ENCODE measurements at regions not wholly inside any gene's neighbourhood (a gene's known extent, or its start where the extent isn't known, plus 50 kb on each side); places are given as distances from the start of the nearest gene placed in this dataset.

DNA sequence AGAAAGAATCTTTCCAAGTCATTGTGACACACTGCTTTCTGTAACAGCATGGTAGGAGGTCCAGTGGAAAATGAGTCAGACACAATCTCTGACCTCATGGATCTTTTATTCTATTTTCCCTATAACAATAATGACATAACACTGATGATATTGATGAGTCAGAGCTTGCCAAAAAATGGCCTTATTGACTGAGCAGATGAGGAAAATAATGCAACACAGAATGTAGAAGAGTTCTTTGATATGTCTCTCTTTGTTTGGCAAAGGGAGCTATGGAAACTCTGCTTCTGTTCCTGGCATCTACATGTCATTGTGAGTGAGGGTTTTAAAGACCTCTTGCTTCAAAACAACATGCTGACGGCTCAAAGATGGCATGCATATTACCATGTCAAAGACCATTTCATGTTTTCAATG is 443.1 kb upstream of the ZNF608 start:
- Histone ChIP-seq H3K9me3 (ENCODE audit: insufficient read depth, low read length) (no peaks in the 10 kb centered on the region), H3K36me3 (ENCODE audit: insufficient read depth, insufficient read length, low read length) (no peaks in the 10 kb centered on the region), H3K9ac (ENCODE audit: insufficient read length, low read depth) (no peak overlapping the region), H3K4me1 (ENCODE audit: insufficient read depth, insufficient read length) (no peaks in the 10 kb centered on the region), H3K27me3 (ENCODE audit: insufficient read depth, insufficient read length) (no peaks in the 10 kb centered on the region), H3K4me3 (ENCODE audit: insufficient read length, low read depth) (no peak overlapping the region)
- TF ChIP-seq ZNF274 (IDR thresholded peaks at IDR 0.05; ENCODE audit: low read depth, low read length) (no peak), YY1 (IDR thresholded peaks at IDR 0.05; ENCODE audit: insufficient read depth, insufficient read length) (no peak), SUZ12 (IDR thresholded peaks at IDR 0.05; ENCODE audit: extremely low read depth, insufficient read depth, insufficient read length) (no peak)
- DNase-seq (ENCODE audit: low read depth, low spot score) = no peak

DNA sequence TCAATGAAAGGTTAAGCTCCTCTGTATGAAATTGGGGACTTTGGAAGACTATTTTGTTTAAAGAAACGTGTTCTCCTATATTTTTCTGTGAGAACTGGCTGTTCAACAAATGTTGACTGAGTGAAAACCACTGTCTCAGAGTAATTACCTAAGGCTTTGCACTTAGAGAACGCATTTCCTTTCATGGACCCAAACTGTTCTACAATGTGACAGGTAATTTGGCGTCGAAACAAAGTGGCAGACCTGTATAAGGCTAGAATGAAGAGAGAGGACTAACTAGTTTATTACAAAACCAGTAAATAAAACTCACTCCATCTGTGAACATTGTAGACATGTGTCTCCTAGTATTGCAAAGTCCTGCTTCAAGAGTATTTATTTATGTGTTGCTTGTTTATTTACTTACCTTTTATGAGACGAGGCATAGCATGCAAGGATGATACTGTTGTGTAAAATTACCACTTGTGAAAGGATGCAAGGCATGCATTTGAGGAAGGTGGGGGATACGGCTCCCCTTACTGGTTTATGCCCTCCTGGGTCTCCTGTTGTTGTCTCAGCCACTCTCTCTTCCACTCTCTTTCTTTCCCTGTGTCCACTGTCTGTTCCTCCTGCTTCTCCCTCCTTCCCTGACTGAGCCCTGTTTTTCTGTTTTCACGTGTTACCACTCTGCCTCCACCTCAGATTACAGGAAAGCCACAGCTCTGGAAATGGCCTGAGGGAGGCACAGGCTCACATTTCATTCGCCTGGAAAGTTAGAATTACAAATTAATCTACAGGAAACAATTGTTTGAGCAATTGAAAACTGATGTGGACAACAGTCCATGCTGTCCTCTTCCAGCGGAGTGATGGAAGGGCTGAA is 444.0 kb upstream of the ZNF608 start:
- no peak for DNase-seq (ENCODE audit: low read depth, low spot score)
- TF ChIP-seq ZNF274 (IDR thresholded peaks at IDR 0.05; ENCODE audit: low read depth, low read length) = no peak
- no peak for TF ChIP-seq YY1 (IDR thresholded peaks at IDR 0.05; ENCODE audit: insufficient read depth, insufficient read length)
- TF ChIP-seq SUZ12 (IDR thresholded peaks at IDR 0.05; ENCODE audit: extremely low read depth, insufficient read depth, insufficient read length) = no peak

DNA sequence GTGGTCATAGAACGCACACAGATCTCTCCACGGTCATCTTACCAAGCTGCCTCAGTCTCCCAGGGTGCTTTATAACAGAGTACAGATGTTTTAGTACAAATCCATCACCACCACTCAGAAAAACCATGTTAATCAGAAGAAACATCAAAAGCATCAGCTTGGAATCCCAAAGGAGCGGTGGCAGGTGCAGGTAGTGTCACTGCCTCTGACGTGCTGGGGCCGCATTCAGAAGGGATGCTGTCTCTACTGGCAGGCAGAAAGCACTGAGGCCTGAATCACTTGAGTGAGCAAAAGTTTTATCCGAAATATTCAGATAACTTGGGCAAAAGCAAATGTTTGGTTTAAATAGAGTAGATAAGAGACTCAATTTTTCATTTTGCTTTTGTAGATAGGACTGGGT is 448.4 kb upstream of the ZNF608 start:
- Histone ChIP-seq H3K36me3 (ENCODE audit: insufficient read depth, insufficient read length, low read length) (no peaks in the 10 kb centered on the region), H3K4me1 (ENCODE audit: insufficient read depth, insufficient read length) (no peaks in the 10 kb centered on the region), H3K9me3 (ENCODE audit: insufficient read depth, low read length) (no peaks in the 10 kb centered on the region), H3K4me3 (ENCODE audit: insufficient read length, low read depth) (no peak overlapping the region), H3K9ac (ENCODE audit: insufficient read length, low read depth) (no peak overlapping the region), H3K27me3 (ENCODE audit: insufficient read depth, insufficient read length) (no peaks in the 10 kb centered on the region)
- DNase-seq (ENCODE audit: low read depth, low spot score) = no peak
- TF ChIP-seq ZNF274 (IDR thresholded peaks at IDR 0.05; ENCODE audit: low read depth, low read length) (no peak), YY1 (IDR thresholded peaks at IDR 0.05; ENCODE audit: insufficient read depth, insufficient read length) (no peak), SUZ12 (IDR thresholded peaks at IDR 0.05; ENCODE audit: extremely low read depth, insufficient read depth, insufficient read length) (no peak)

More for the DNA sequence above, 444.0 kb upstream of the ZNF608 start:
- Histone ChIP-seq H3K27me3 (ENCODE audit: insufficient read depth, insufficient read length) (no peaks in the 10 kb centered on the region), H3K4me3 (ENCODE audit: insufficient read length, low read depth) (no peak overlapping the region), H3K36me3 (ENCODE audit: insufficient read depth, insufficient read length, low read length) (no peaks in the 10 kb centered on the region), H3K9ac (ENCODE audit: insufficient read length, low read depth) (no peak overlapping the region), H3K4me1 (ENCODE audit: insufficient read depth, insufficient read length) (no peaks in the 10 kb centered on the region), H3K9me3 (ENCODE audit: insufficient read depth, low read length) (no peaks in the 10 kb centered on the region)

DNA sequence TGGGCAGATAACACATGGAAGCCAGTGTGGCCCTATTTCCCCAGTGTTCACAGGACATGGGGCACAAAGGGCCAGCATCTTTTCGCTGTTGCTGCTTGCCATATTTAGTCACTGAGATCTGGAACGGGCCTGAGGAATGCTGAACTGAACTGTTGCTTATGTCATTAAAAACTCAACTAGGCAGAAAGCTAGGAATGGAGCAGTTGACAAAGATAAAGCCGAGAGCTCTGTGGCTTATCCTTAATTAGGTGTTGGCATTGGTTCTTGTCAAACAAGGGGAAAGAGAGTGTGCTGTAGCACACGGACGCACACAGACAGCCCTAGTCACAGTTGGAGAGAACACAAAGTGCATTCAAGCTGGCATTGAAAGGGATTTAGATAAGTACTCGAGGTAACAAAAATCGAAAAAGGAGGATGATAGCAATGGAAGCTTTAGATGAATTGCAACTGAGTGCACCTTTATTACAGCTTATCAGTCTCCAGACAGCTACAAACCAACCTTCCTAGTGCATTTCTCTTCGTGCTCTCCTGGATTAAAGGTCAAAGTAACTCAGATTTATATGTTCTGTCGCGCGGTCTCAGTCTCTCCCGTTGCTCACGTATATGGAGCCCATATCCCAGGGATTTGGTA is 450.2 kb upstream of the ZNF608 start:
- no peak for DNase-seq (ENCODE audit: low read depth, low spot score)
- Histone ChIP-seq H3K27me3 (ENCODE audit: insufficient read depth, insufficient read length) (no peaks in the 10 kb centered on the region), H3K4me1 (ENCODE audit: insufficient read depth, insufficient read length) (no peaks in the 10 kb centered on the region), H3K9me3 (ENCODE audit: insufficient read depth, low read length) (no peaks in the 10 kb centered on the region), H3K9ac (ENCODE audit: insufficient read length, low read depth) (no peak overlapping the region), H3K36me3 (ENCODE audit: insufficient read depth, insufficient read length, low read length) (no peaks in the 10 kb centered on the region), H3K4me3 (ENCODE audit: insufficient read length, low read depth) (no peak overlapping the region)
- TF ChIP-seq SUZ12 (IDR thresholded peaks at IDR 0.05; ENCODE audit: extremely low read depth, insufficient read depth, insufficient read length) = no peak
- TF ChIP-seq ZNF274 (IDR thresholded peaks at IDR 0.05; ENCODE audit: low read depth, low read length) = no peak
- no peak for TF ChIP-seq YY1 (IDR thresholded peaks at IDR 0.05; ENCODE audit: insufficient read depth, insufficient read length)

DNA sequence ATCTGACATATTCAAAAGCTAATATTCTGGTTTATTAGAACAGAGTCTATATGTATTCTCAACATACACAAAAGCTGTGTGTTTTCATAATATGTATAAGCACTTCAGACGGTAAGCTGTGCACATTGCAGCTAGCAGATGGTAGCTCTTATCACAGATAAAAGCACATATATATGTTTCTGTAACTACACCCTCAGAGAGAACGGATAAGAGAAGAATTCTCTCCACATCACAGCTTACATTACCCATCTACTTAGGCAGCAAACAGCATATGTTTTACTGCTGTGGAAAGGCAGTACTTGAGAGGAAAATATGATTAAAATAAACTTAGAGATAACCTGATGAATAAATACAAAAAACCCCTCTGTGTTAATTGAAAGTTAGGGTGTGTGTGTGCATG is 450.9 kb upstream of the ZNF608 start:
- Histone ChIP-seq H3K9me3 (ENCODE audit: insufficient read depth, low read length) (no peaks in the 10 kb centered on the region), H3K4me1 (ENCODE audit: insufficient read depth, insufficient read length) (no peaks in the 10 kb centered on the region), H3K36me3 (ENCODE audit: insufficient read depth, insufficient read length, low read length) (no peaks in the 10 kb centered on the region), H3K9ac (ENCODE audit: insufficient read length, low read depth) (no peak overlapping the region), H3K27me3 (ENCODE audit: insufficient read depth, insufficient read length) (no peaks in the 10 kb centered on the region), H3K4me3 (ENCODE audit: insufficient read length, low read depth) (no peak overlapping the region)
- no peak for TF ChIP-seq ZNF274 (IDR thresholded peaks at IDR 0.05; ENCODE audit: low read depth, low read length)
- TF ChIP-seq SUZ12 (IDR thresholded peaks at IDR 0.05; ENCODE audit: extremely low read depth, insufficient read depth, insufficient read length) = no peak
- TF ChIP-seq YY1 (IDR thresholded peaks at IDR 0.05; ENCODE audit: insufficient read depth, insufficient read length) = no peak
- DNase-seq (ENCODE audit: low read depth, low spot score) = no peak

DNA sequence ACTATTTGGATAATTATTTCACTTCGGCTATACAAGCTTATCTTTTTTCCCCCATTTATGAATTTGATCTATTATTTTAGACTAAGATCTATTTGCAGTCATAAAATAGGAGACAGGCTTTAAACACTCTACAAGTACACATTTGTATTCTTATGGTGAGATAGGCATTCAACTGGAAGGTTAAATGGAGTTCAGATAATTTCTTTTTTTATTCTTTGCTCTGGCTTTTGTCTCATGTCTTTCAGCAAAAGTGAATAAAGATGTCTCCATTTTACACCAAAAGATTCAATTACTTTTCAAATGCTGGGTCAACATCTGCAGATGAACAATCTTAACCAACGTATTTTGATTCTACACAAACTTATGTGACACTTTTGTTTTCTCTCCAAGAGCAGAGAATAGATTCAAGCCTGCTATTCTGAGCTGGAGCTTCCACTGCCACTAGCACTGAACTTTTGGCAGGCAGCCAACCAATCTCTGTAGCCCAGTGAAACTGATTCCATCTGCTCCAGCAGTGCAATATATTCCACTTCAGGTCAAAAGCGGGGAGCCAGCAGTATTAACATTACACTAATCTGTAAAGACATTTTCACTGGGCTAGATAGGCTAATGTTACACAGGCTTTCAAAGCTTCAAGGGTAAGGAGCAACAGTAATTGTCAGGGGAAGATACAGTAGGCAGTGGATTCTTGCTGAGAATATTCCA is 452.0 kb upstream of the ZNF608 start:
- H3K9ac ChIP-seq (ENCODE audit: insufficient read length, low read depth) = no peak overlapping the region
- no peak for DNase-seq (ENCODE audit: low read depth, low spot score)
- H3K27me3 ChIP-seq (ENCODE audit: insufficient read depth, insufficient read length) = no peaks in the 10 kb centered on the region
- H3K9me3 ChIP-seq (ENCODE audit: insufficient read depth, low read length) = no peaks in the 10 kb centered on the region
- no peak for TF ChIP-seq YY1 (IDR thresholded peaks at IDR 0.05; ENCODE audit: insufficient read depth, insufficient read length)
- H3K4me3 ChIP-seq (ENCODE audit: insufficient read length, low read depth) = no peak overlapping the region
- no peaks in the 10 kb centered on the region for H3K4me1 ChIP-seq (ENCODE audit: insufficient read depth, insufficient read length)
- H3K36me3 ChIP-seq (ENCODE audit: insufficient read depth, insufficient read length, low read length) = no peaks in the 10 kb centered on the region

DNA sequence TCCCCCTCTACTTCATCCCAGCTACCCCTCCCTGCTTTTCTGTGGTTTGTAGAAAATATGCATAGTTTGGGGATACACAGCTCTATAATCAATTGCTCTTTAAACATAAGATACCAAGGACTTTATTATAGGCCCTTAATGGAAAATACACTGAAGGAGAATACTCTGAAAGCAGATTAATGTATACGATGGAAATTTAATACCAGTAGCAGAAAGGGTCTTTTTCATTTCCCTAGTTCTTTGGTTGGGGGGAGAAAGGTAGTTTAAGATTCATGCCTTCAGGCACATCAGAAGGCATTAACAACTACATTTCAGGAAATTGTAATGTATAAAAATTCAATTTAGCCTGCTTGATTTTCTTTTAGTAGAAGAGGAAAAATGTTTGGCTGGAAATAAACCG is 452.9 kb upstream of the ZNF608 start:
- Histone ChIP-seq H3K9me3 (ENCODE audit: insufficient read depth, low read length) (no peaks in the 10 kb centered on the region), H3K4me1 (ENCODE audit: insufficient read depth, insufficient read length) (no peaks in the 10 kb centered on the region), H3K9ac (ENCODE audit: insufficient read length, low read depth) (no peak overlapping the region), H3K36me3 (ENCODE audit: insufficient read depth, insufficient read length, low read length) (no peaks in the 10 kb centered on the region), H3K4me3 (ENCODE audit: insufficient read length, low read depth) (no peak overlapping the region), H3K27me3 (ENCODE audit: insufficient read depth, insufficient read length) (no peaks in the 10 kb centered on the region)
- DNase-seq (ENCODE audit: low read depth, low spot score) = no peak
- no peak for TF ChIP-seq SUZ12 (IDR thresholded peaks at IDR 0.05; ENCODE audit: extremely low read depth, insufficient read depth, insufficient read length)
- TF ChIP-seq ZNF274 (IDR thresholded peaks at IDR 0.05; ENCODE audit: low read depth, low read length) = no peak
- no peak for TF ChIP-seq YY1 (IDR thresholded peaks at IDR 0.05; ENCODE audit: insufficient read depth, insufficient read length)
